Mesendoderm (in vitro differentiated cells): ENCODE measurements at regions not wholly inside any gene's neighbourhood (a gene's known extent, or its start where the extent isn't known, plus 50 kb on each side); places are given as distances from the start of the nearest gene placed in this dataset.

ENCODE experiments used
- DNase-seq: peaks from one replicate; pipeline ENCODE4 v3.0.0; 2013
- H2AK5ac ChIP-seq: 2 replicates; pipeline ENCODE4 v1.6.1; 2013; ENCODE audit warnings: low read length, inconsistent platforms
- H2BK120ac ChIP-seq: 2 replicates; pipeline ENCODE4 v1.6.1; 2013; ENCODE audit warnings: low read depth, mild to moderate bottlenecking, low read length, moderate library complexity, mixed read lengths
- H2BK15ac ChIP-seq: replicated peaks from 2 replicates; pipeline ENCODE4 v1.6.1; 2013; ENCODE audit warnings: low read depth, mild to moderate bottlenecking, moderate library complexity
- H2BK5ac ChIP-seq: 2 replicates; pipeline ENCODE4 v1.6.1; 2013; ENCODE audit warnings: low read length, inconsistent platforms
- H3K18ac ChIP-seq: 2 replicates; pipeline ENCODE4 v1.6.1; 2013; ENCODE audit warnings: mild to moderate bottlenecking, low read length, mixed read lengths
- H3K23ac ChIP-seq: one replicate; pipeline ENCODE4 v1.6.1; 2013; ENCODE audit warnings: low read length
- H3K27ac ChIP-seq: 2 replicates; pipeline ENCODE4 v1.5.1; 2013; ENCODE audit warnings: low read depth, mild to moderate bottlenecking, inconsistent platforms, low read length, moderate library complexity
- H3K27me3 ChIP-seq: 2 replicates; pipeline ENCODE4 v1.6.1; 2013; ENCODE audit warnings: low read length, control low read depth, mild to moderate bottlenecking, inconsistent platforms; ENCODE audit not compliant: insufficient read depth, poor library complexity
- H3K36me3 ChIP-seq: 2 replicates; pipeline ENCODE4 v1.6.1; 2013; ENCODE audit warnings: low read length, inconsistent platforms; ENCODE audit not compliant: control insufficient read depth, insufficient read depth
- H3K4ac ChIP-seq: one replicate; pipeline ENCODE4 v1.6.1; 2013; ENCODE audit warnings: low read depth, mild to moderate bottlenecking, low read length, moderate library complexity
- H3K4me1 ChIP-seq: 2 replicates; pipeline ENCODE4 v1.6.1; 2013; ENCODE audit warnings: low read depth, low read length, inconsistent platforms; ENCODE audit not compliant: control insufficient read depth
- H3K4me2 ChIP-seq: 2 replicates; pipeline ENCODE4 v1.6.1; 2013; ENCODE audit warnings: low read length
- H3K4me3 ChIP-seq: 2 replicates; pipeline ENCODE4 v1.5.1; 2013; ENCODE audit warnings: mild to moderate bottlenecking, low read length
- H3K56ac ChIP-seq: one replicate; pipeline ENCODE4 v1.6.1; 2013; ENCODE audit warnings: low read length
- H3K79me1 ChIP-seq: 2 replicates; pipeline ENCODE4 v1.6.1; 2013; ENCODE audit warnings: low read length, inconsistent platforms
- H3K79me2 ChIP-seq: 2 replicates; pipeline ENCODE4 v1.6.1; 2013; ENCODE audit warnings: mild to moderate bottlenecking, low read length; ENCODE audit not compliant: control insufficient read depth, insufficient read depth
- H3K9ac ChIP-seq: 2 replicates; pipeline ENCODE4 v1.6.1; 2013; ENCODE audit warnings: low read length, inconsistent platforms
- H4K5ac ChIP-seq: one replicate; pipeline ENCODE4 v1.6.1; 2013; ENCODE audit warnings: low read length
- H4K8ac ChIP-seq: one replicate; pipeline ENCODE4 v1.6.1; 2013; ENCODE audit warnings: low read depth, mild to moderate bottlenecking, control low read depth, low read length, moderate library complexity
- WGBS: extraction: QIAGEN DNeasy Blood & Tissue Kit; methylation state at CpG from one replicate; pipeline ENCODE4 v1.1.7; 2013; ENCODE audit warnings: low lambda C conversion rate, missing lambda C conversion rate; ENCODE audit not compliant: insufficient coverage; ENCODE audit errors: extremely low coverage; 5-methylcytosine and 5-hydroxymethylcytosine counted together

GRCh38 chr7:140249036-140249806 is 72.4 kb upstream of the KDM7A start:
- Histone ChIP-seq H3K79me2 (no peaks in the 10 kb centered on the region), H3K4me1 (no peaks in the 10 kb centered on the region), H3K4me3 (no peak overlapping the region), H3K36me3 (no peaks in the 10 kb centered on the region), H2BK5ac (no peak overlapping the region), H2BK120ac (no peak overlapping the region), H4K5ac (no peak overlapping the region), H3K9ac (no peak overlapping the region), H4K8ac (no peak overlapping the region), H3K56ac (no peak overlapping the region), H3K23ac (no peak overlapping the region), H3K4me2 (no peak overlapping the region), H3K27me3 (no peaks in the 10 kb centered on the region), H2AK5ac (no peak overlapping the region), H3K18ac (no peak overlapping the region), H3K27ac (no peak overlapping the region), H3K79me1 (no peaks in the 10 kb centered on the region), H3K4ac (no peak overlapping the region), H2BK15ac (no peak overlapping the region)
- DNase-seq, result no peak
- WGBS, result no CpG with 5 or more reads among the region's 3 CpGs

- no peaks in the 10 kb centered on the region for H3K27me3 ChIP-seq
- H2AK5ac ChIP-seq, result no peak overlapping the region
- H3K79me1 ChIP-seq, result no peaks in the 10 kb centered on the region
- no peak overlapping the region for H3K4ac ChIP-seq
- H3K56ac ChIP-seq, result no peak overlapping the region
- H3K27ac ChIP-seq, result no peak overlapping the region
- no peak overlapping the region for H4K8ac ChIP-seq
- H2BK120ac ChIP-seq, result no peak overlapping the region
- no peak overlapping the region for H3K18ac ChIP-seq
- no peaks in the 10 kb centered on the region for H3K79me2 ChIP-seq
- H3K4me1 ChIP-seq, result peaks cover 5% of the 10 kb centered on the region
- H3K4me3 ChIP-seq, result no peak overlapping the region
- H3K23ac ChIP-seq, result no peak overlapping the region
- no peak for DNase-seq
- WGBS, result no CpG with 5 or more reads among the region's 3 CpGs
- no peak overlapping the region for H4K5ac ChIP-seq
- no peak overlapping the region for H2BK15ac ChIP-seq
- H3K36me3 ChIP-seq, result no peaks in the 10 kb centered on the region
- no peak overlapping the region for H3K4me2 ChIP-seq
- H3K9ac ChIP-seq, result no peak overlapping the region
- H2BK5ac ChIP-seq, result no peak overlapping the region
Measured at GRCh38 chr7:140247559-140247958, 70.8 kb upstream of the KDM7A start.

GRCh38 chr7:140245611-140246105 is 68.9 kb upstream of the KDM7A start:
- Histone ChIP-seq H2BK15ac (no peak overlapping the region), H3K9ac (no peak overlapping the region), H3K23ac (no peak overlapping the region), H3K79me2 (no peaks in the 10 kb centered on the region), H3K4me1 (peaks cover 9% of the 10 kb centered on the region), H3K4me3 (no peak overlapping the region), H2AK5ac (peak overlapping the region; percentile 63), H3K79me1 (no peaks in the 10 kb centered on the region), H3K4me2 (no peak overlapping the region), H3K56ac (no peak overlapping the region), H3K27me3 (no peaks in the 10 kb centered on the region), H3K36me3 (no peaks in the 10 kb centered on the region), H2BK5ac (no peak overlapping the region), H3K27ac (no peak overlapping the region), H3K4ac (no peak overlapping the region), H4K8ac (no peak overlapping the region), H4K5ac (no peak overlapping the region), H3K18ac (no peak overlapping the region), H2BK120ac (no peak overlapping the region)
- no peak for DNase-seq
- no CpG with 5 or more reads among the region's 7 CpGs for WGBS

GRCh38 chr7:140242057-140243031 is 65.6 kb upstream of the KDM7A start:
- H3K4me2 ChIP-seq, result no peak overlapping the region
- H2BK15ac ChIP-seq, result no peak overlapping the region
- peak overlapping the region; percentile 83 for H3K27ac ChIP-seq
- no peak overlapping the region for H3K23ac ChIP-seq
- WGBS, result no CpG with 5 or more reads among the region's 4 CpGs
- no peak overlapping the region for H3K18ac ChIP-seq
- no peaks in the 10 kb centered on the region for H3K27me3 ChIP-seq
- no peak overlapping the region for H3K9ac ChIP-seq
- H2AK5ac ChIP-seq, result no peak overlapping the region
- H3K4me1 ChIP-seq, result peaks cover 9% of the 10 kb centered on the region
- H3K79me2 ChIP-seq, result no peaks in the 10 kb centered on the region
- H2BK5ac ChIP-seq, result peak overlapping the region; percentile 86
- no peak overlapping the region for H4K5ac ChIP-seq
- H3K4ac ChIP-seq, result no peak overlapping the region
- H4K8ac ChIP-seq, result no peak overlapping the region
- no peaks in the 10 kb centered on the region for H3K36me3 ChIP-seq
- H2BK120ac ChIP-seq, result no peak overlapping the region
- H3K4me3 ChIP-seq, result no peak overlapping the region
- no peaks in the 10 kb centered on the region for H3K79me1 ChIP-seq
- H3K56ac ChIP-seq, result peak overlapping the region; percentile 63
- peak; percentile 93 for DNase-seq

GRCh38 chr7:140239653-140239935 is 62.8 kb upstream of the KDM7A start:
- H3K4ac ChIP-seq, result no peak overlapping the region
- H3K79me2 ChIP-seq, result no peaks in the 10 kb centered on the region
- H3K27me3 ChIP-seq, result no peaks in the 10 kb centered on the region
- no peak overlapping the region for H3K56ac ChIP-seq
- H3K4me2 ChIP-seq, result no peak overlapping the region
- H3K79me1 ChIP-seq, result no peaks in the 10 kb centered on the region
- no peak overlapping the region for H3K9ac ChIP-seq
- H3K4me1 ChIP-seq, result peaks cover 9% of the 10 kb centered on the region
- H3K18ac ChIP-seq, result no peak overlapping the region
- H2BK15ac ChIP-seq, result no peak overlapping the region
- H3K4me3 ChIP-seq, result no peak overlapping the region
- no peak overlapping the region for H3K27ac ChIP-seq
- H3K36me3 ChIP-seq, result no peaks in the 10 kb centered on the region
- no peak for DNase-seq
- no peak overlapping the region for H3K23ac ChIP-seq
- no peak overlapping the region for H4K8ac ChIP-seq
- no peak overlapping the region for H2AK5ac ChIP-seq
- no CpG with 5 or more reads among the region's 2 CpGs for WGBS
- H4K5ac ChIP-seq, result no peak overlapping the region
- no peak overlapping the region for H2BK120ac ChIP-seq
- H2BK5ac ChIP-seq, result no peak overlapping the region
